SK-N-SH treated with all-trans-retinoic acid at 6 μM for 48 hours (cell line): ENCODE measurements at regions not wholly inside any gene's neighbourhood (a gene's known extent, or its start where the extent isn't known, plus 50 kb on each side); places are given as distances from the start of the nearest gene placed in this dataset.
A peak's percentile ranks its signal among the peaks of the same experiment; 100 is the strongest.

Experiments used
- ATAC-seq: fragments of 200-7000 bp; cut with Tn5 transposase; 3 replicates; pipeline ENCODE4 v1.9.1; 2020; ENCODE audit warnings: mild to moderate bottlenecking, moderate library complexity
- ARNTL ChIP-seq: fragments of 450-650 bp; formaldehyde crosslinking; IDR thresholded peaks from 2 replicates; pipeline ENCODE4 v1.5.0; 2020; ENCODE audit warnings: low read depth, mild to moderate bottlenecking, moderate library complexity, borderline replicate concordance
- BACH2 ChIP-seq: fragments of 250-450 bp; sonication (Bioruptor Pico); IDR thresholded peaks from 2 replicates; pipeline ENCODE4 v1.9.0; 2021; ENCODE audit warnings: mild to moderate bottlenecking, borderline replicate concordance
- ESRRG ChIP-seq: fragments of 250-450 bp; sonication (Bioruptor Pico); IDR thresholded peaks from 2 replicates; pipeline ENCODE4 v1.6.1; 2021; ENCODE audit warnings: mild to moderate bottlenecking
- GLIS3 ChIP-seq: fragments of 250-450 bp; sonication (Bioruptor Pico); IDR thresholded peaks from 2 replicates; pipeline ENCODE4 v1.5.0; 2020; ENCODE audit warnings: mild to moderate bottlenecking, moderate library complexity
- ISL1 ChIP-seq: fragments of 250-450 bp; sonication (Bioruptor Pico); IDR thresholded peaks from 2 replicates; pipeline ENCODE4 v2.1.2; 2022; ENCODE audit warnings: mild to moderate bottlenecking, moderate library complexity
- OSR1 ChIP-seq: fragments of 250-450 bp; sonication (Bioruptor Pico); IDR thresholded peaks from 2 replicates; pipeline ENCODE4 v1.8.0; 2022; ENCODE audit warnings: moderate library complexity, mild to moderate bottlenecking, inconsistent platforms
- PPARA ChIP-seq: fragments of 250-450 bp; sonication (Bioruptor Pico); IDR thresholded peaks from 2 replicates; pipeline ENCODE4 v1.5.0; 2020; ENCODE audit warnings: mild to moderate bottlenecking, borderline replicate concordance
- RARB ChIP-seq: fragments of 250-450 bp; sonication (Bioruptor Pico); IDR thresholded peaks from 2 replicates; pipeline ENCODE4 v1.8.0; 2021; ENCODE audit warnings: mild to moderate bottlenecking, moderate library complexity
- SNAI2 ChIP-seq: fragments of 250-450 bp; sonication (Bioruptor Pico); IDR thresholded peaks from 2 replicates; pipeline ENCODE4 v1.5.0; 2020; ENCODE audit warnings: mild to moderate bottlenecking, moderate library complexity
- TCF4 ChIP-seq: fragments of 250-450 bp; sonication (Bioruptor Pico); IDR thresholded peaks from 2 replicates; pipeline ENCODE4 v1.8.0; 2021; ENCODE audit warnings: mild to moderate bottlenecking, moderate library complexity, borderline replicate concordance
- TOX ChIP-seq: fragments of 250-450 bp; sonication (Bioruptor Pico); IDR thresholded peaks from 2 replicates; pipeline ENCODE4 v1.8.0; 2021; ENCODE audit warnings: mild to moderate bottlenecking, moderate library complexity, borderline replicate concordance
- ZC3H10 ChIP-seq: fragments of 250-450 bp; sonication (Bioruptor Pico); IDR thresholded peaks from 2 replicates; pipeline ENCODE4 v1.5.1; 2021; ENCODE audit warnings: mild to moderate bottlenecking, moderate library complexity
- ZFP3 ChIP-seq: fragments of 250-450 bp; sonication (Bioruptor Pico); IDR thresholded peaks from 2 replicates; pipeline ENCODE4 v1.5.0; 2020; ENCODE audit warnings: mild to moderate bottlenecking, moderate library complexity
- ZFP30 ChIP-seq: fragments of 450-650 bp; formaldehyde crosslinking; IDR thresholded peaks from 2 replicates; pipeline ENCODE4 v1.5.0; 2022; ENCODE audit warnings: mild to moderate bottlenecking, moderate library complexity
- ZNF565 ChIP-seq: fragments of 450-650 bp; formaldehyde crosslinking; conservative IDR thresholded peaks from 2 replicates; pipeline ENCODE4 v1.5.0; 2020; ENCODE audit warnings: low read depth, mild to moderate bottlenecking, moderate library complexity
- ZNF70 ChIP-seq: fragments of 450-650 bp; formaldehyde crosslinking; IDR thresholded peaks from 2 replicates; pipeline ENCODE4 v1.5.0; 2020; ENCODE audit warnings: mild to moderate bottlenecking, moderate library complexity
- ZNF8 ChIP-seq: fragments of 450-650 bp; formaldehyde crosslinking; IDR thresholded peaks from 2 replicates; pipeline ENCODE4 v1.5.0; 2020; ENCODE audit warnings: mild to moderate bottlenecking, moderate library complexity
- TF ChIP-seq, protein P1 (sequence below): fragments of 250-450 bp; sonication (Bioruptor Pico); IDR thresholded peaks from 2 replicates; pipeline ENCODE4 v1.5.0; 2020; ENCODE audit warnings: mild to moderate bottlenecking, moderate library complexity
- TF ChIP-seq, protein P2 (sequence below): fragments of 250-450 bp; sonication (Bioruptor Pico); IDR thresholded peaks from 2 replicates; pipeline ENCODE4 v1.8.0; 2020; ENCODE audit warnings: mild to moderate bottlenecking, moderate library complexity, borderline replicate concordance
- TF ChIP-seq, protein P3 (sequence below): fragments of 250-450 bp; sonication (Bioruptor Pico); IDR thresholded peaks from 2 replicates; pipeline ENCODE4 v1.5.1; 2020; ENCODE audit warnings: low read depth, mild to moderate bottlenecking, moderate library complexity
- TF ChIP-seq, protein P4 (sequence below): fragments of 250-450 bp; sonication (Bioruptor Pico); IDR thresholded peaks from 2 replicates; pipeline ENCODE4 v1.8.0; 2021; ENCODE audit warnings: low read depth, mild to moderate bottlenecking, moderate library complexity, borderline replicate concordance
- TF ChIP-seq, protein P5 (sequence below): fragments of 250-450 bp; sonication (Bioruptor Pico); IDR thresholded peaks from 2 replicates; pipeline ENCODE4 v1.5.1; 2021; ENCODE audit warnings: mild to moderate bottlenecking, moderate library complexity

DNA sequence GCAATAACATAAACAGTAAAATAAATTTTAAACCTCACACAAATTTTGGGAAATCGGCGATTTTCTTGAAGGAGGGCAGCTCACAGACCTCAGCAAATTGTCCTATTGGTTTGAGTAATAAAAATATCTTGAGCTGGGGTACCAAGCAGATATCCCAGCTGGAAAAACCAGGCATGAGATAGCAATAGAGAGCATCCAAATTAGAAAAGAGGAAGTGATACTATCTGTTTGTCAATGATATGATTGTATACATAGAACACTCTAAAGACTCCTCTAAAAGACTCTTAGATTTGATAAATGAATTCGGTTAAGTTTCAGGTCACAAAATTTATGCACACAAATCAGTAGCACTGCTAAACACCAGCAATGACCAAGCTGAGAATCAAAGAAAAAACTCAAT lies 90.5 kb upstream of the ACTRT1 start (continued):
- TF ChIP-seq, protein P1, sequence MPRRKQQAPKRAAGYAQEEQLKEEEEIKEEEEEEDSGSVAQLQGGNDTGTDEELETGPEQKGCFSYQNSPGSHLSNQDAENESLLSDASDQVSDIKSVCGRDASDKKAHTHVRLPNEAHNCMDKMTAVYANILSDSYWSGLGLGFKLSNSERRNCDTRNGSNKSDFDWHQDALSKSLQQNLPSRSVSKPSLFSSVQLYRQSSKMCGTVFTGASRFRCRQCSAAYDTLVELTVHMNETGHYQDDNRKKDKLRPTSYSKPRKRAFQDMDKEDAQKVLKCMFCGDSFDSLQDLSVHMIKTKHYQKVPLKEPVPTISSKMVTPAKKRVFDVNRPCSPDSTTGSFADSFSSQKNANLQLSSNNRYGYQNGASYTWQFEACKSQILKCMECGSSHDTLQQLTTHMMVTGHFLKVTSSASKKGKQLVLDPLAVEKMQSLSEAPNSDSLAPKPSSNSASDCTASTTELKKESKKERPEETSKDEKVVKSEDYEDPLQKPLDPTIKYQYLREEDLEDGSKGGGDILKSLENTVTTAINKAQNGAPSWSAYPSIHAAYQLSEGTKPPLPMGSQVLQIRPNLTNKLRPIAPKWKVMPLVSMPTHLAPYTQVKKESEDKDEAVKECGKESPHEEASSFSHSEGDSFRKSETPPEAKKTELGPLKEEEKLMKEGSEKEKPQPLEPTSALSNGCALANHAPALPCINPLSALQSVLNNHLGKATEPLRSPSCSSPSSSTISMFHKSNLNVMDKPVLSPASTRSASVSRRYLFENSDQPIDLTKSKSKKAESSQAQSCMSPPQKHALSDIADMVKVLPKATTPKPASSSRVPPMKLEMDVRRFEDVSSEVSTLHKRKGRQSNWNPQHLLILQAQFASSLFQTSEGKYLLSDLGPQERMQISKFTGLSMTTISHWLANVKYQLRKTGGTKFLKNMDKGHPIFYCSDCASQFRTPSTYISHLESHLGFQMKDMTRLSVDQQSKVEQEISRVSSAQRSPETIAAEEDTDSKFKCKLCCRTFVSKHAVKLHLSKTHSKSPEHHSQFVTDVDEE (CRISPR knock-in tag) = no peak
- no peak for TF ChIP-seq TCF4 (CRISPR knock-in tag)
- TF ChIP-seq ZFP3 = no peak
- no peak for TF ChIP-seq ESRRG (CRISPR knock-in tag)
- TF ChIP-seq ZC3H10 (CRISPR knock-in tag) = no peak

DNA sequence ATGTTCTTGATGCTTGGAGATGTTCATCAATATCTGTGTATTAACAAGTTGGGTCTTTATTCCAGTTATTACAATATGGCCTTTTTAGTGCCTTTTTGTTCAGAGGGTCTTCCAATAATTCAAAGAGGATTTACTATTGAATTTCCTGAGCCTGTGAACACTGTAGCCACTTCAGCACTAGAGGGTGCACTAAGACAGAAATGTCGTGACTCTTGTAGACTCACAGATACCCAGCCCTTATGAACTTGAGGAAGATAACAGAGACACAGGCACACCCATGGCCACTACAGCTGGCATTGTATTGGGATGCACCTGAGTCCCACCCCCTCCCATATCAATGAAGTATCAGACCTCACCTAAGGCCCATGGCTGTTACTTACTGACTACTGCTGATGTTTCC lies 54.4 kb upstream of the ACTRT1 start:
- ATAC-seq = 0 out of 3 replicates have a peak, but pooled peaks have one; percentile 43
- TF ChIP-seq TOX = no peak
- TF ChIP-seq RARB (CRISPR knock-in tag) = no peak
- no peak for TF ChIP-seq ESRRG (CRISPR knock-in tag)
- TF ChIP-seq, protein P2, sequence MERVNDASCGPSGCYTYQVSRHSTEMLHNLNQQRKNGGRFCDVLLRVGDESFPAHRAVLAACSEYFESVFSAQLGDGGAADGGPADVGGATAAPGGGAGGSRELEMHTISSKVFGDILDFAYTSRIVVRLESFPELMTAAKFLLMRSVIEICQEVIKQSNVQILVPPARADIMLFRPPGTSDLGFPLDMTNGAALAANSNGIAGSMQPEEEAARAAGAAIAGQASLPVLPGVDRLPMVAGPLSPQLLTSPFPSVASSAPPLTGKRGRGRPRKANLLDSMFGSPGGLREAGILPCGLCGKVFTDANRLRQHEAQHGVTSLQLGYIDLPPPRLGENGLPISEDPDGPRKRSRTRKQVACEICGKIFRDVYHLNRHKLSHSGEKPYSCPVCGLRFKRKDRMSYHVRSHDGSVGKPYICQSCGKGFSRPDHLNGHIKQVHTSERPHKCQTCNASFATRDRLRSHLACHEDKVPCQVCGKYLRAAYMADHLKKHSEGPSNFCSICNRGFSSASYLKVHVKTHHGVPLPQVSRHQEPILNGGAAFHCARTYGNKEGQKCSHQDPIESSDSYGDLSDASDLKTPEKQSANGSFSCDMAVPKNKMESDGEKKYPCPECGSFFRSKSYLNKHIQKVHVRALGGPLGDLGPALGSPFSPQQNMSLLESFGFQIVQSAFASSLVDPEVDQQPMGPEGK = no peak
- no peak for TF ChIP-seq ARNTL
- TF ChIP-seq, protein P1 (CRISPR knock-in tag) = no peak

DNA sequence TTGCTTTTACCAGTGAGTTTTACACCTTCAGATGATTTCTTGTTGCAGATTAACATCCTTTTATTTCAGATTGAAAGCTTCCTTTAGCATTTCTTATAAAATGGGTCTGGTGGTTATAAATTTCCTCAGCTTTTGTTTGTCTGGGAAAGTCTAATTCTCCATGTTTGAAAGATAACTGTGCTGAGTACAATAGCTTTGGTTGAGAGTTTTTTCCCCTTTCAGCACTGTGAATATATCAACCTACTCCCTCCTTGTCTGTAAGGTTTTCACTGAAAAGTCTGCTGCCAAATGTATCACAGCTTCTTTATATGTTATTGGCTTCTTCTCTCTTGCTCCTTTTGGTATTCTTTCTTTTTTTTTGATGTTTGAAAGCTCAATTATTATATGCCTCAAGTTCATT lies 53.5 kb upstream of the ACTRT1 start:
- no peak for TF ChIP-seq PPARA
- TF ChIP-seq ZFP30 (CRISPR knock-in tag) = no peak
- TF ChIP-seq ZNF8 (CRISPR knock-in tag) = no peak
- TF ChIP-seq ZNF565 (CRISPR knock-in tag) = no peak
- TF ChIP-seq, protein P3, sequence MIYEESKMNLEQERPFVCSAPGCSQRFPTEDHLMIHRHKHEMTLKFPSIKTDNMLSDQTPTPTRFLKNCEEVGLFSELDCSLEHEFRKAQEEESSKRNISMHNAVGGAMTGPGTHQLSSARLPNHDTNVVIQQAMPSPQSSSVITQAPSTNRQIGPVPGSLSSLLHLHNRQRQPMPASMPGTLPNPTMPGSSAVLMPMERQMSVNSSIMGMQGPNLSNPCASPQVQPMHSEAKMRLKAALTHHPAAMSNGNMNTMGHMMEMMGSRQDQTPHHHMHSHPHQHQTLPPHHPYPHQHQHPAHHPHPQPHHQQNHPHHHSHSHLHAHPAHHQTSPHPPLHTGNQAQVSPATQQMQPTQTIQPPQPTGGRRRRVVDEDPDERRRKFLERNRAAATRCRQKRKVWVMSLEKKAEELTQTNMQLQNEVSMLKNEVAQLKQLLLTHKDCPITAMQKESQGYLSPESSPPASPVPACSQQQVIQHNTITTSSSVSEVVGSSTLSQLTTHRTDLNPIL (CRISPR knock-in tag) = no peak
- no peak for TF ChIP-seq RARB (CRISPR knock-in tag)
- TF ChIP-seq OSR1 (CRISPR knock-in tag) = no peak
- TF ChIP-seq ESRRG (CRISPR knock-in tag) = no peak
- TF ChIP-seq, protein P4, sequence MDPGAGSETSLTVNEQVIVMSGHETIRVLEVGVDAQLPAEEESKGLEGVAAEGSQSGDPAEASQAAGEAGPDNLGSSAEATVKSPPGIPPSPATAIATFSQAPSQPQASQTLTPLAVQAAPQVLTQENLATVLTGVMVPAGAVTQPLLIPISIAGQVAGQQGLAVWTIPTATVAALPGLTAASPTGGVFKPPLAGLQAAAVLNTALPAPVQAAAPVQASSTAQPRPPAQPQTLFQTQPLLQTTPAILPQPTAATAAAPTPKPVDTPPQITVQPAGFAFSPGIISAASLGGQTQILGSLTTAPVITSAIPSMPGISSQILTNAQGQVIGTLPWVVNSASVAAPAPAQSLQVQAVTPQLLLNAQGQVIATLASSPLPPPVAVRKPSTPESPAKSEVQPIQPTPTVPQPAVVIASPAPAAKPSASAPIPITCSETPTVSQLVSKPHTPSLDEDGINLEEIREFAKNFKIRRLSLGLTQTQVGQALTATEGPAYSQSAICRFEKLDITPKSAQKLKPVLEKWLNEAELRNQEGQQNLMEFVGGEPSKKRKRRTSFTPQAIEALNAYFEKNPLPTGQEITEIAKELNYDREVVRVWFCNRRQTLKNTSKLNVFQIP (CRISPR knock-in tag) = no peak
- TF ChIP-seq, protein P2 = no peak
- no peak for TF ChIP-seq ISL1
- TF ChIP-seq GLIS3 (CRISPR knock-in tag) = no peak
- no peak for TF ChIP-seq SNAI2 (CRISPR knock-in tag)
- TF ChIP-seq TOX = no peak
- TF ChIP-seq ARNTL = no peak
- TF ChIP-seq TCF4 (CRISPR knock-in tag) = no peak
- no peak for TF ChIP-seq ZC3H10 (CRISPR knock-in tag)
- TF ChIP-seq, protein P5, sequence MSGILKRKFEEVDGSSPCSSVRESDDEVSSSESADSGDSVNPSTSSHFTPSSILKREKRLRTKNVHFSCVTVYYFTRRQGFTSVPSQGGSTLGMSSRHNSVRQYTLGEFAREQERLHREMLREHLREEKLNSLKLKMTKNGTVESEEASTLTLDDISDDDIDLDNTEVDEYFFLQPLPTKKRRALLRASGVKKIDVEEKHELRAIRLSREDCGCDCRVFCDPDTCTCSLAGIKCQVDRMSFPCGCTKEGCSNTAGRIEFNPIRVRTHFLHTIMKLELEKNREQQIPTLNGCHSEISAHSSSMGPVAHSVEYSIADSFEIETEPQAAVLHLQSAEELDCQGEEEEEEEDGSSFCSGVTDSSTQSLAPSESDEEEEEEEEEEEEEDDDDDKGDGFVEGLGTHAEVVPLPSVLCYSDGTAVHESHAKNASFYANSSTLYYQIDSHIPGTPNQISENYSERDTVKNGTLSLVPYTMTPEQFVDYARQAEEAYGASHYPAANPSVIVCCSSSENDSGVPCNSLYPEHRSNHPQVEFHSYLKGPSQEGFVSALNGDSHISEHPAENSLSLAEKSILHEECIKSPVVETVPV (CRISPR knock-in tag) = no peak
- no peak for TF ChIP-seq BACH2 (CRISPR knock-in tag)
- TF ChIP-seq ZNF70 = no peak

More for the DNA sequence above, 53.5 kb upstream of the ACTRT1 start:
- ATAC-seq = no peak
